Activated CD8-positive, alpha-beta T cell treated with anti-CD3 and anti-CD28 coated beads, Interleukin-2, amount 10 ng/mL, durations not matched to agents 7 days and 5 days (primary cell): ENCODE measurements at regions not wholly inside any gene's neighbourhood (a gene's known extent, or its start where the extent isn't known, plus 50 kb on each side); places are given as distances from the start of the nearest gene placed in this dataset.

Source experiments
- ATAC-seq: fragments of 150-1000 bp; cut with Tn5 transposase; one replicate; pipeline ENCODE4 v1.10.0; 2021; ENCODE audit warnings: moderate library complexity
- CTCF ChIA-PET: fragments of 350-600 bp; sonication (Branson Sonifier 250); formaldehyde crosslinking; loops from one replicate; lab custom pipeline; 2021; ENCODE audit warnings: antibody characterized with exemption; lab: Charles Lee
- POLR2A ChIA-PET: fragments of 350-600 bp; sonication (Branson Sonifier 250); formaldehyde crosslinking; loops from one replicate; lab custom pipeline; 2021; ENCODE audit warnings: antibody characterized with exemption; lab: Charles Lee
- DNase-seq: peaks from one replicate; pipeline ENCODE4 v3.0.0-alpha.2; 2020
- H3K27ac Mint-ChIP-seq: one replicate; pipeline ENCODE4 v1.8.0; 2021; ENCODE audit warnings: mild to moderate bottlenecking, mixed read lengths
- H3K27me3 Mint-ChIP-seq: one replicate; pipeline ENCODE4 v1.8.0; 2021; ENCODE audit warnings: low read depth, mixed read lengths
- H3K36me3 Mint-ChIP-seq: one replicate; pipeline ENCODE4 v1.8.0; 2021; ENCODE audit warnings: low read depth, mixed read lengths
- H3K4me1 Mint-ChIP-seq: one replicate; pipeline ENCODE4 v1.8.0; 2021; ENCODE audit warnings: low read depth, mixed read lengths
- H3K4me3 Mint-ChIP-seq: one replicate; pipeline ENCODE4 v1.8.0; 2021; ENCODE audit warnings: mild to moderate bottlenecking, mixed read lengths
- H3K9me3 Mint-ChIP-seq: one replicate; pipeline ENCODE4 v1.8.0; 2022; ENCODE audit warnings: mixed read lengths; ENCODE audit not compliant: insufficient read depth

- H3K36me3 Mint-ChIP-seq, result no peaks in the 10 kb centered on the region
- no peaks in the 10 kb centered on the region for H3K9me3 Mint-ChIP-seq
- no peaks in the 10 kb centered on the region for H3K27me3 Mint-ChIP-seq
- ATAC-seq (no peak), DNase-seq (no peak)
- H3K4me1 Mint-ChIP-seq, result no peaks in the 10 kb centered on the region
- CTCF ChIA-PET, result no interaction called here
- H3K27ac Mint-ChIP-seq, result no peak overlapping the region
- POLR2A ChIA-PET, result no interaction called here
- no peak overlapping the region for H3K4me3 Mint-ChIP-seq
These were observed 1935.0 kb downstream of the EFNA5 start for GRCh38 chr5:105735704-105736103.

DNA sequence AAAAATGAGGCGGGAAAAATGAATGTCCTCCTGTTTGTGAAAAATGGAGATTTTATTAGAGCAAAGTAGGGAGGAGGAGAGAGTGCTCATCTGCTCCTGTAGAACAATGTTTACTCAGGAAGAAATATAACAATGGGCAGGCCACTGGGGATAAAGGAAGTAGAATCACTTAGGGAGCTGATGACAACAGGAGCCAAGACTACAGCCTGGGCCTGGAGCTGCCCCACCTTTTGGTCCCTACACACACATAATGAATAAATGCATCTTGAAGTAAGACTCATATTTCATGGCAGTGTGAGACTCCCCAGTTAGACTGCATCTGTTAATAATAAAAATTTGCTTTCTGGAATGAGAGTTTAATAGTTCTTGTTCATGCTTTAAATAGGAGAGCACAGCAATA lies 1939.8 kb downstream of the EFNA5 start:
- Mint-ChIP-seq H3K4me3 (no peak overlapping the region), H3K27me3 (no peaks in the 10 kb centered on the region), H3K9me3 (peaks cover 8% of the 10 kb centered on the region), H3K36me3 (no peaks in the 10 kb centered on the region), H3K4me1 (no peaks in the 10 kb centered on the region), H3K27ac (no peak overlapping the region)
- no peak for ATAC-seq
- DNase-seq, result no peak
- ChIA-PET POLR2A (no interaction called here), CTCF (no interaction called here)

GRCh38 chr5:105726093-105726492 lies 1944.6 kb downstream of the EFNA5 start:
- Mint-ChIP-seq H3K9me3 (peaks cover 16% of the 10 kb centered on the region), H3K4me3 (no peak overlapping the region), H3K36me3 (no peaks in the 10 kb centered on the region), H3K27me3 (no peaks in the 10 kb centered on the region), H3K27ac (no peak overlapping the region), H3K4me1 (no peaks in the 10 kb centered on the region)
- ATAC-seq (no peak), DNase-seq (no peak)
- POLR2A ChIA-PET, result no interaction called here
- CTCF ChIA-PET, result no interaction called here

DNA sequence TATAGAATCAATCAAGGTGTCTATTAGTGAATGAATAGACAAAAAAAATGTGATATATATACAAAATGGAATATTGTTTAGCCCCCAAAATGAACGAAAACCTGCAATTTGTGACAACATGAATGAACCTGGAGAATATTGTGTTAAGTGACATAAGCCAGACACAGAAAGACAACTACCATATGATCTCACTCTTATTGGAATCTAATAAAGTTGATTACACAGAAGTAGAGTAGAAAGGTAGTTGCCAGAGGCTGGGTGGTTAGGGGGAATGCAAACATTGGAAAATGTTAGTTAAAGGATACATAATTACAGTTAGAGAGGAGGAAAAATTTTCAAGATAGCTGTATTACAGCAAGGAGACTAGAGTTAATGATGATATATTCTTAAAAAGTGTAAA lies 1962.3 kb downstream of the EFNA5 start:
- DNase-seq (no peak), ATAC-seq (no peak)
- no peaks in the 10 kb centered on the region for H3K27me3 Mint-ChIP-seq
- no peaks in the 10 kb centered on the region for H3K4me1 Mint-ChIP-seq
- H3K9me3 Mint-ChIP-seq, result peaks cover 3% of the 10 kb centered on the region
- H3K4me3 Mint-ChIP-seq, result no peak overlapping the region
- no peak overlapping the region for H3K27ac Mint-ChIP-seq
- ChIA-PET CTCF (no interaction called here), POLR2A (no interaction called here)
- H3K36me3 Mint-ChIP-seq, result no peaks in the 10 kb centered on the region

DNA sequence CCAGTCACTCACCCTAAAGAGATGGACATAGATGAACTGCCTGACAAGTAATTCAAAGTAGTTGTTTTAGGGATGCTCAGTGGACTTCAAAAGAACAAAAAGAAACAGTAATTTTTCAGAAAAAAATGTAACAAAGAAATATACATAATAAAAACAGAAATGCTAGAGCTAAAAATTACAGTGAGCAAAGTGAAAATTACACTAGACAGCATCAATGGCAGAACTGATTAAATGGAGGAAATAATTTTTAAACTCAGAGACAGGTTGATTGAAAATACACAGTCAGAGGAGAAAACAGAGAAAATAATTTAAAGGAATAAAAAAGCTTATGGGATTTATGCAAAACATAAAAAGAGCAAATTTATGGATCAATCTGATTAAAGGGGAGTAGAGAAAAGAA lies 1968.4 kb downstream of the EFNA5 start:
- DNase-seq (no peak), ATAC-seq (no peak)
- ChIA-PET CTCF (no interaction called here), POLR2A (no interaction called here)
- no peaks in the 10 kb centered on the region for H3K36me3 Mint-ChIP-seq
- no peaks in the 10 kb centered on the region for H3K27me3 Mint-ChIP-seq
- no peaks in the 10 kb centered on the region for H3K4me1 Mint-ChIP-seq
- peaks cover 29% of the 10 kb centered on the region for H3K9me3 Mint-ChIP-seq
- no peak overlapping the region for H3K27ac Mint-ChIP-seq
- H3K4me3 Mint-ChIP-seq, result no peak overlapping the region

DNA sequence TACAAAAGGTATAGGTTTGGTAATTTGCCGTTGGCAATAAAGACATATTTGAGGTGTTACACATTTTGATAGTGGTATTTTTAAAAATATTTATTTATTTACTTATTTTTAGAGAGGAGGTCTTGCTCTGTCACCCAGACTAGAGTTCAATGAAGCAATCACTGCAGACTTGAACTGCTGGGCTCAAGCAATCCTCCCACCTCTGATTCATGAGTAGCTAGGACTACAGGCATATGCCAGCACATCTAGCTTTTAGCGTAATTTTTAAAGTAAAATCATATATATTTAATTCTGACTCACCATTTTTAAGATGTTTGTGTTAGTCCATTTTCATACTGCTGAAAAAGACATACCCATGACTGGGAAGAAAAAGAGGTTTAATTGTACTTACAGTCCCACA lies 1974.3 kb downstream of the EFNA5 start:
- ChIA-PET CTCF (no interaction called here), POLR2A (no interaction called here)
- no peaks in the 10 kb centered on the region for H3K4me1 Mint-ChIP-seq
- H3K27me3 Mint-ChIP-seq, result no peaks in the 10 kb centered on the region
- H3K4me3 Mint-ChIP-seq, result no peak overlapping the region
- H3K9me3 Mint-ChIP-seq, result peaks cover 17% of the 10 kb centered on the region
- ATAC-seq, result no peak
- no peak for DNase-seq
- no peaks in the 10 kb centered on the region for H3K36me3 Mint-ChIP-seq
- H3K27ac Mint-ChIP-seq, result no peak overlapping the region

DNA sequence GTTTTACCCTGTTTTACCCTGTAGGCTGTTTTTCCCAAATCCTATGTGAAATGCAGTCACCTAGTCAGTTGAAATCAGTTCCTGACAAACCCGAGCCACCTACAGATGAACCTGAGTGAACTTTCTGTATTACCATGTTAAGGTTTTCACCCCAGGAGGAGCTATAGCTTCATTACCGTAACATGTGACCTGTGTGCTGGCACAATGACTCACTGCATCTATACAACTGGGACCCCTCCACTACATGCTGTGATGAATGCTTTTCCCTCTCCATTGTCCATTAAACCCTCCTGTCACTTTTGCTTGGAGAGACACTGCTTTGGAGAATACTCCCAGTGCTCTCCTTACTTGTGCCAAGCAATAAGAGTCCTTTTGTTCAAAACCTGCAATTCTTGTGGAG lies 1974.8 kb downstream of the EFNA5 start:
- Mint-ChIP-seq H3K4me3 (no peak overlapping the region), H3K27ac (no peak overlapping the region)
- POLR2A ChIA-PET, result no interaction called here

GRCh38 chr5:105689596-105689995 lies 1981.1 kb downstream of the EFNA5 start:
- no peaks in the 10 kb centered on the region for H3K27me3 Mint-ChIP-seq
- no peak for DNase-seq
- H3K4me1 Mint-ChIP-seq, result no peaks in the 10 kb centered on the region
- no peaks in the 10 kb centered on the region for H3K9me3 Mint-ChIP-seq
- H3K36me3 Mint-ChIP-seq, result no peaks in the 10 kb centered on the region
- ChIA-PET CTCF (no interaction called here), POLR2A (no interaction called here)
- H3K4me3 Mint-ChIP-seq, result no peak overlapping the region
- H3K27ac Mint-ChIP-seq, result no peak overlapping the region
- no peak for ATAC-seq

More for the DNA sequence above, 1974.8 kb downstream of the EFNA5 start:
- Mint-ChIP-seq H3K4me1 (no peaks in the 10 kb centered on the region), H3K36me3 (no peaks in the 10 kb centered on the region), H3K27me3 (no peaks in the 10 kb centered on the region), H3K9me3 (peaks cover 14% of the 10 kb centered on the region)
- CTCF ChIA-PET, result no interaction called here
- ATAC-seq (no peak), DNase-seq (no peak)

- ChIA-PET POLR2A (no interaction called here), CTCF (no interaction called here)
- no peak overlapping the region for H3K27ac Mint-ChIP-seq
- peaks cover 3% of the 10 kb centered on the region for H3K9me3 Mint-ChIP-seq
- no peaks in the 10 kb centered on the region for H3K4me1 Mint-ChIP-seq
- ATAC-seq (no peak), DNase-seq (no peak)
- H3K27me3 Mint-ChIP-seq, result no peaks in the 10 kb centered on the region
- H3K36me3 Mint-ChIP-seq, result no peaks in the 10 kb centered on the region
- no peak overlapping the region for H3K4me3 Mint-ChIP-seq
These were observed 1982.4 kb downstream of the EFNA5 start for GRCh38 chr5:105688227-105688792.

GRCh38 chr5:105687493-105687892 lies 1983.2 kb downstream of the EFNA5 start:
- H3K4me1 Mint-ChIP-seq, result no peaks in the 10 kb centered on the region
- CTCF ChIA-PET, result no interaction called here
- no peaks in the 10 kb centered on the region for H3K36me3 Mint-ChIP-seq
- DNase-seq, result no peak
- peaks cover 3% of the 10 kb centered on the region for H3K9me3 Mint-ChIP-seq
- no peak overlapping the region for H3K27ac Mint-ChIP-seq
- no peaks in the 10 kb centered on the region for H3K27me3 Mint-ChIP-seq
- H3K4me3 Mint-ChIP-seq, result no peak overlapping the region
- POLR2A ChIA-PET, result no interaction called here
- ATAC-seq, result no peak

DNA sequence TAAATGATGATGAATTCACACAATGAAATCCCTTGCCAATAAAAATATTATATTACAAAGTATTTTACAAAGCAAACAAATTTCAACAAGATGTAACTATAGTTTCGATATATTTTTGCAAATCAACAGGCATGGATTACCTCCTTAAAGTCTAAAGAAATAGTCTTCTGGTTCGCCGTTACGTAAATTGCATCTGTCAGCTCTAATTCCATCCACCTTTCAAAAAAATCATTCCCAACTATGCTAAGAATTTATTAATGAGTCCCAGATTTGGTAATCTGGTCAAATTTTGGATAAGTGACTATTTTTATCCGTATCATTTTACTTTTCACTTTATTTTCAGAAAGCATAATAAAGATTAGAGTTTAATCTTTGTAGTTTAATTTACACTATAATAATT lies 1984.9 kb downstream of the EFNA5 start:
- Mint-ChIP-seq H3K4me1 (no peaks in the 10 kb centered on the region), H3K36me3 (no peaks in the 10 kb centered on the region), H3K9me3 (peaks cover 4% of the 10 kb centered on the region), H3K27me3 (no peaks in the 10 kb centered on the region), H3K27ac (no peak overlapping the region), H3K4me3 (no peak overlapping the region)
- ChIA-PET POLR2A (no interaction called here), CTCF (no interaction called here)
- no peak for ATAC-seq
- DNase-seq, result no peak

DNA sequence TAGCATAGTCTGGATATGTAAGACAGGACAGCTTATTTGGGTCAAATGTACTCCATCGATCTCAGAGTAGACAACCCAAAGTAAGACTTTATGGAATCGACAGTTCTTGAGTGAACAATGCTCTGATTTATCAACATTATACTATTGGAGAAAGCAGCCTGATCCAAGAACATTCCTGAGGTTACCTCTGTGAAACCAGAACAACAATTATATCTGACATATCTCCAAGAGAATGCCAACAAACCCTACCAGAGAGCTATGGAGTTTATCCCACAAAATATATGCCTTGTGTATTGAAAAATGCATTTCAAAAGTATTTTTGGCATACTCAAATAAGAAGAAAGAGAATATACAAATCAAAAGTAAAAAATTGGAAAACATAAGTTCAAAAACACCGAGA lies 1985.9 kb downstream of the EFNA5 start:
- no peaks in the 10 kb centered on the region for H3K27me3 Mint-ChIP-seq
- CTCF ChIA-PET, result no interaction called here
- no peaks in the 10 kb centered on the region for H3K36me3 Mint-ChIP-seq

DNA sequence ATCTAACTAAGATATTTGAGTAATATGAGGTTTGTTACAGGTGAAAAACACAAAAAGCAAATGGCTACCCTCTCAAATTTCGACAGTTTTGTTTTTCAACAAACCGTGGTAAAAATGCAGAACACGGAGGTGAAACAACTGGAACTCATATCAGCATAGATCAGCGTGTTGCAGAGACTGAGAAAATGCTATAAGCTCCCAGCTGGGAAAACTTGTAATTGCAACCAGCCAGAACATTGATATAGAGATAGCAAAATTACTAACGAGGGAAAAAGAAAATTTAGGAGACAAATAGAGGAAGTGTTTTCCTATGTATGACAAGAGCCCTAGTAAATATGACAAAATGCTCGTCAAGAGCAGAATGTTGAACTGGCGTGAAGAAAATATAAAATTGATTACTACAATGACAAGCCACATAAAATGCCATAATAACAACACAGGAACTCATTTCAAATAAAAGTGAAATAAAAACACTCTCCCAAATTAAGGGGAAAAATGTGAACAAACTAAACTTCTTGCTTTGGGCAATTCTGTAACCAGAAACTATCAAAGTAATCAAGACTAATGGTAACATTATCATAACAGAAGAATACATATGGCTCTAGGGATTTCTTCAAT lies 1989.8 kb downstream of the EFNA5 start:
- Mint-ChIP-seq H3K36me3 (no peaks in the 10 kb centered on the region), H3K27ac (no peak overlapping the region), H3K9me3 (peaks cover 7% of the 10 kb centered on the region), H3K4me3 (no peak overlapping the region), H3K4me1 (no peaks in the 10 kb centered on the region), H3K27me3 (no peaks in the 10 kb centered on the region)
- DNase-seq (no peak), ATAC-seq (no peak)
- ChIA-PET CTCF (no interaction called here), POLR2A (no interaction called here)

More for the DNA sequence above, 1985.9 kb downstream of the EFNA5 start:
- H3K4me3 Mint-ChIP-seq, result no peak overlapping the region
- peaks cover 7% of the 10 kb centered on the region for H3K9me3 Mint-ChIP-seq
- DNase-seq, result no peak
- POLR2A ChIA-PET, result no interaction called here
- H3K4me1 Mint-ChIP-seq, result no peaks in the 10 kb centered on the region
- no peak overlapping the region for H3K27ac Mint-ChIP-seq
- no peak for ATAC-seq
